Mammary epithelial cell (primary cell): ENCODE measurements at regions not wholly inside any gene's neighbourhood (a gene's known extent, or its start where the extent isn't known, plus 50 kb on each side); places are given as distances from the start of the nearest gene placed in this dataset.

Source experiments
- CTCF ChIP-seq, 2 donors: IDR thresholded peaks in 1 of 2; conservative IDR thresholded peaks in 1 of 2; 2 replicates each; pipeline ENCODE4 v1.5.1; 2011 to 2012; ENCODE audit warnings: inconsistent platforms in 2 of 2, low read length in 2 of 2, mild to moderate bottlenecking in 2 of 2, control low read depth in 1 of 2, low read depth in 1 of 2; ENCODE audit not compliant: insufficient read depth in 1 of 2; ENCODE audit errors: extremely low read depth in 1 of 2
- EZH2 ChIP-seq: IDR thresholded peaks from 2 replicates; pipeline ENCODE4 v1.6.1; 2012; ENCODE audit warnings: low read length, inconsistent platforms, borderline replicate concordance

DNA sequence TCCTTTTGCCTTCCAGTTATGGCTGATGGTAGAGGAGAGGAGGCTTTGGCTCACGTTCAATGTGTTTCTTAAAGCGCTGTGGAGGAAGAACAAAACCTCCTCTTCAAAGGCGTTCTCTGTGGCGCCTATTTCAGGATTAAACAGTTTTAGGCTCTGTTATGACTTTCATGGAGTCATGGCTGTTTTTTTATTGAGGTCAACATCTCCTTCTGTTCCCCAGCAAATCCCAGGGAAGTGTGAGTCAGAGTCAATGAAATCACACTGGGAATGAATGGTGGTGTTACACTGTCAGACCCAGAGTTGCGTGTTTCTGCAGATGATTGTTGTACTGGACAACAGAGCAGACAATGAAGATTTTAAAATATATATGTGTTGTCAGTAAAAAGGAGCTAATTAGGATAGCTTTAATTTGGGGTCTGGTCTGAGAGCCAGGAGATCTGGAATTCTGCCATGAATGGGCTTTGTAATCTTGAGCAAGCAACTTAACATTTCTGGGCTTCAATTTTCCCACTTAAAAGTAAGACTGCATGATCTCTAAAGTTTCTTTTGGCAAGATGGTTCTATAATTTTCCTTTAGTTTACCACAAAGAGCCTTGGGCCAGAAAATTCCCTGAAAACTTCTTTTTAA, 240.7 kb downstream of the CSNK1G3 start:
- TF ChIP-seq CTCF (conservative IDR thresholded peaks at IDR 0.05 in 1 of 2, IDR thresholded peaks at IDR 0.05 in 1 of 2; ENCODE audit: extremely low read depth in 1 of 2, insufficient read depth in 1 of 2, low read depth in 1 of 2, low read length in 2 of 2) (no peak), EZH2 (no peak)
